Tibial nerve (tissue), 4 donors: ENCODE measurements at regions not wholly inside any gene's neighbourhood (a gene's known extent, or its start where the extent isn't known, plus 50 kb on each side); places are given as distances from the start of the nearest gene placed in this dataset.

Experiments used
- DNase-seq, 2 donors: peaks; one replicate each; pipeline ENCODE4 v3.0.0-alpha.2; 2019; ENCODE audit warnings: low spot score in 2 of 2
- H3K27ac ChIP-seq, 4 donors: fragments of 200-600 bp; sonication (generic) in 3 of 4; one replicate each; pipeline ENCODE4 v1.5.1; 2017 to 2019; ENCODE audit warnings: mild to moderate bottlenecking in 1 of 4
- H3K27me3 ChIP-seq, 2 donors: fragments of 200-600 bp; sonication (generic) in 1 of 2; one replicate each; pipeline versions ENCODE4 v1.5.1 to v1.6.0; 2017 to 2019
- H3K36me3 ChIP-seq, 3 donors: fragments of 200-600 bp; sonication (generic); one replicate each; pipeline ENCODE4 v1.5.1; 2018 to 2019
- H3K4me1 ChIP-seq, 4 donors: fragments of 200-600 bp; sonication (generic) in 3 of 4; one replicate each; pipeline ENCODE4 v1.5.1; 2017 to 2019
- H3K4me3 ChIP-seq, 4 donors: fragments of 200-600 bp; sonication (generic) in 3 of 4; one replicate each; pipeline ENCODE4 v1.5.1; 2017 to 2019; ENCODE audit warnings: mild to moderate bottlenecking in 1 of 4, moderate library complexity in 1 of 4
- H3K9me3 ChIP-seq, 4 donors: fragments of 200-600 bp; sonication (generic) in 3 of 4; one replicate each; pipeline ENCODE4 v1.5.1; 2017 to 2019
- CTCF ChIP-seq, 5 experiments: fragments of 200-600 bp in 3 of 5; fragments of 450-650 bp in 2 of 5; sonication (generic) in 3 of 5; IDR thresholded peaks; one replicate each; pipeline ENCODE4 v1.5.1; 2016 to 2019; ENCODE audit warnings: antibody characterized with exemption in 5 of 5, mild to moderate bottlenecking in 3 of 5, moderate library complexity in 2 of 5
- EP300 ChIP-seq, 2 donors: sonication (generic); formaldehyde crosslinking; IDR thresholded peaks; one replicate each; pipeline ENCODE4 v1.6.1; 2017; ENCODE audit warnings: antibody characterized with exemption in 2 of 2, mild to moderate bottlenecking in 1 of 2
- POLR2A ChIP-seq, 2 donors: fragments of 450-650 bp; IDR thresholded peaks; one replicate each; pipeline ENCODE4 v1.6.1; 2017; ENCODE audit warnings: antibody characterized with exemption in 2 of 2, mild to moderate bottlenecking in 2 of 2, moderate library complexity in 2 of 2
- WGBS, 2 donors: methylation state at CpG; one replicate each; pipeline ENCODE4 v1.1.5; 2018; 5-methylcytosine and 5-hydroxymethylcytosine counted together

- no peaks in the 10 kb centered on the region for H3K27me3 ChIP-seq
- H3K4me3 ChIP-seq = no peak overlapping the region
- WGBS, 2 donors = 37 to 39% methylated on average over 2 of the region's 2 CpGs
- TF ChIP-seq EP300 (IDR thresholded peaks at IDR 0.05) = no peak
- no peak for TF ChIP-seq CTCF (IDR thresholded peaks at IDR 0.05)
- no peak for TF ChIP-seq POLR2A (IDR thresholded peaks at IDR 0.05)
- no peak for DNase-seq
- H3K36me3 ChIP-seq = no peaks in the 10 kb centered on the region
- no peak overlapping the region for H3K27ac ChIP-seq
- H3K4me1 ChIP-seq = peaks cover 0 to 6% (median 2%) of the 10 kb centered on the region in 4 donors
- no peaks in the 10 kb centered on the region for H3K9me3 ChIP-seq
Observed at GRCh38 chr5:93145767-93146166, 435.3 kb downstream of the NR2F1-AS1 start.

GRCh38 chr5:93145019-93145418 lies 436.0 kb downstream of the NR2F1-AS1 start:
- Histone ChIP-seq H3K4me1 (no peaks in the 10 kb centered on the region), H3K36me3 (no peaks in the 10 kb centered on the region), H3K27ac (no peak overlapping the region), H3K9me3 (no peaks in the 10 kb centered on the region), H3K4me3 (no peak overlapping the region), H3K27me3 (no peaks in the 10 kb centered on the region)
- DNase-seq = no peak
- 97 to 99% methylated on average over 19 of the region's 19 CpGs for WGBS, 2 donors
- no peak for TF ChIP-seq POLR2A (IDR thresholded peaks at IDR 0.05)
- no peak for TF ChIP-seq EP300 (IDR thresholded peaks at IDR 0.05)
- TF ChIP-seq CTCF (IDR thresholded peaks at IDR 0.05) = no peak

GRCh38 chr5:93141969-93142368 lies 439.1 kb downstream of the NR2F1-AS1 start:
- 26 to 38% methylated on average over 2 of the region's 2 CpGs for WGBS, 2 donors
- no peak for DNase-seq
- peak overlapping the region in 3 of 4 donors; percentile 17 to 31 (median 22) for H3K27ac ChIP-seq
- no peaks in the 10 kb centered on the region for H3K27me3 ChIP-seq
- H3K9me3 ChIP-seq = no peaks in the 10 kb centered on the region
- H3K36me3 ChIP-seq = no peaks in the 10 kb centered on the region
- TF ChIP-seq POLR2A (IDR thresholded peaks at IDR 0.05) (no peak), EP300 (IDR thresholded peaks at IDR 0.05) (no peak), CTCF (IDR thresholded peaks at IDR 0.05) (no peak)
- H3K4me1 ChIP-seq = no peaks in the 10 kb centered on the region
- no peak overlapping the region for H3K4me3 ChIP-seq

GRCh38 chr5:93130624-93131490 lies 450.2 kb downstream of the NR2F1-AS1 start:
- Histone ChIP-seq H3K9me3 (no peaks in the 10 kb centered on the region), H3K27ac (peak overlapping the region in 1 of 4 donors; percentile 14), H3K36me3 (no peaks in the 10 kb centered on the region), H3K27me3 (no peaks in the 10 kb centered on the region), H3K4me3 (no peak overlapping the region), H3K4me1 (peaks cover 0 to 15% (median 3%) of the 10 kb centered on the region in 4 donors)
- 50 to 53% methylated on average over 5 of the region's 5 CpGs for WGBS, 2 donors
- no peak for TF ChIP-seq POLR2A (IDR thresholded peaks at IDR 0.05)
- TF ChIP-seq EP300 (IDR thresholded peaks at IDR 0.05) = no peak
- TF ChIP-seq CTCF (IDR thresholded peaks at IDR 0.05) = no peak
- no peak for DNase-seq

GRCh38 chr5:93126634-93127033 lies 454.4 kb downstream of the NR2F1-AS1 start:
- Histone ChIP-seq H3K27me3 (no peaks in the 10 kb centered on the region), H3K27ac (peak overlapping the region in 1 of 4 donors; percentile 58), H3K36me3 (no peaks in the 10 kb centered on the region), H3K4me1 (peaks cover 0 to 15% (median 3%) of the 10 kb centered on the region in 4 donors), H3K4me3 (no peak overlapping the region), H3K9me3 (no peaks in the 10 kb centered on the region)
- 33 to 40% methylated on average over 1 of the region's 1 CpG for WGBS, 2 donors
- TF ChIP-seq POLR2A (IDR thresholded peaks at IDR 0.05) (no peak), CTCF (IDR thresholded peaks at IDR 0.05) (no peak), EP300 (IDR thresholded peaks at IDR 0.05) (no peak)
- DNase-seq = no peak
